ENCODE measurements at regions not wholly inside any gene's neighbourhood (a gene's known extent, or its start where the extent isn't known, plus 50 kb on each side); places are given as distances from the start of the nearest gene placed in this dataset.

GRCh38 chr12:88870000-88870737 is 289.9 kb upstream of the KITLG start:
- no peak for TF ChIP-seq POLR2A (IDR thresholded peaks at IDR 0.05; ENCODE audit: low read length)
- TF ChIP-seq GATA1 (IDR thresholded peaks at IDR 0.05; ENCODE audit: low read depth, low read length) = no peak
